ENCODE measurements at regions not wholly inside any gene's neighbourhood (a gene's known extent, or its start where the extent isn't known, plus 50 kb on each side); places are given as distances from the start of the nearest gene placed in this dataset.
"Not testable (repeated sequence)": the region's sequence is repeated elsewhere in the genome, so short reads cannot be mapped to it uniquely, and the experiment has no call there.

- no peaks in the 10 kb centered on the region for H3K9me3 ChIP-seq (ENCODE audit: control insufficient read depth, low read depth, low read length)
- peaks cover 2% of the 10 kb centered on the region for H3K4me1 ChIP-seq (ENCODE audit: control insufficient read depth, extremely low read depth, insufficient read depth, low read length)
- H2AFZ ChIP-seq (ENCODE audit: control insufficient read depth, low read length), result peak overlapping the region; percentile 88
- no peak for TF ChIP-seq EZH2 (IDR thresholded peaks at IDR 0.05; ENCODE audit: low read length)
- H3K4me3 ChIP-seq (ENCODE audit: control insufficient read depth in 2 of 3, extremely low read depth in 1 of 3, insufficient read depth in 2 of 3, low read depth in 1 of 3, low read length in 3 of 3), result peak overlapping the region; percentile 55 to 68 (median 57)
- H3K9me1 ChIP-seq (ENCODE audit: control insufficient read depth, extremely low read depth, insufficient read depth, low read length), result no peaks in the 10 kb centered on the region
- H3K27me3 ChIP-seq (ENCODE audit: control insufficient read depth, extremely low read depth, insufficient read depth, low read length), result no peaks in the 10 kb centered on the region
- H4K20me1 ChIP-seq (ENCODE audit: control insufficient read depth, extremely low read depth, insufficient read depth, low read length), result no peaks in the 10 kb centered on the region
- H3K4me2 ChIP-seq (ENCODE audit: control insufficient read depth, extremely low read depth, insufficient read depth, low read depth, low read length), result peak overlapping the region; percentile 83
- dilution Hi-C loops (cut with MboI; ENCODE audit: extremely low pct_ligation_motif_present, low sequenced_read_pairs), result no loop called here
- no peaks in the 10 kb centered on the region for H3K36me3 ChIP-seq (ENCODE audit: control insufficient read depth in 2 of 2, extremely low read depth in 1 of 2, insufficient read depth in 2 of 2, low read length in 2 of 2)
- FAIRE-seq, result no peak
- no peaks in the 10 kb centered on the region for H3K79me2 ChIP-seq (ENCODE audit: control insufficient read depth, insufficient read depth, low read length)
- no peak overlapping the region for H3K27ac ChIP-seq (ENCODE audit: control insufficient read depth, insufficient read depth, low read length)
- DNase-seq (ENCODE audit: low read depth, low spot score), result no peak
- H3K9ac ChIP-seq (ENCODE audit: control insufficient read depth, extremely low read depth, insufficient read depth, low read length), result peak overlapping the region; percentile 70
Measured at GRCh38 chr1:178038372-178038771, 55.5 kb upstream of the RASAL2 start.

GRCh38 chr1:178039891-178040290 is 54.0 kb upstream of the RASAL2 start:
- Histone ChIP-seq H3K79me2 (ENCODE audit: control insufficient read depth, insufficient read depth, low read length) (no peaks in the 10 kb centered on the region), H2AFZ (ENCODE audit: control insufficient read depth, low read length) (no peak overlapping the region), H3K36me3 (ENCODE audit: control insufficient read depth in 2 of 2, extremely low read depth in 1 of 2, insufficient read depth in 2 of 2, low read length in 2 of 2) (no peaks in the 10 kb centered on the region), H3K4me1 (ENCODE audit: control insufficient read depth, extremely low read depth, insufficient read depth, low read length) (peaks cover 2% of the 10 kb centered on the region), H3K9me1 (ENCODE audit: control insufficient read depth, extremely low read depth, insufficient read depth, low read length) (no peaks in the 10 kb centered on the region), H4K20me1 (ENCODE audit: control insufficient read depth, extremely low read depth, insufficient read depth, low read length) (no peaks in the 10 kb centered on the region), H3K27ac (ENCODE audit: control insufficient read depth, insufficient read depth, low read length) (no peak overlapping the region), H3K9me3 (ENCODE audit: control insufficient read depth, low read depth, low read length) (no peaks in the 10 kb centered on the region), H3K4me2 (ENCODE audit: control insufficient read depth, extremely low read depth, insufficient read depth, low read depth, low read length) (no peak overlapping the region), H3K27me3 (ENCODE audit: control insufficient read depth, extremely low read depth, insufficient read depth, low read length) (no peaks in the 10 kb centered on the region), H3K9ac (ENCODE audit: control insufficient read depth, extremely low read depth, insufficient read depth, low read length) (no peak overlapping the region), H3K4me3 (ENCODE audit: control insufficient read depth in 2 of 3, extremely low read depth in 1 of 3, insufficient read depth in 2 of 3, low read depth in 1 of 3, low read length in 3 of 3) (no peak overlapping the region)
- dilution Hi-C loops (cut with MboI; ENCODE audit: extremely low pct_ligation_motif_present, low sequenced_read_pairs), result no loop called here
- no peak for DNase-seq (ENCODE audit: low read depth, low spot score)
- FAIRE-seq, result no peak
- TF ChIP-seq EZH2 (IDR thresholded peaks at IDR 0.05; ENCODE audit: low read length) (no peak), CTCF (optimal IDR thresholded peaks at IDR 0.05 in 1 of 3, IDR thresholded peaks at IDR 0.05 in 1 of 3, conservative IDR thresholded peaks at IDR 0.05 in 1 of 3; ENCODE audit: extremely low read depth in 1 of 3, insufficient read depth in 2 of 3, low read length in 3 of 3) (no peak)

- H3K4me1 ChIP-seq (ENCODE audit: control insufficient read depth, extremely low read depth, insufficient read depth, low read length); dilution Hi-C loops (cut with MboI; ENCODE audit: extremely low pct_ligation_motif_present, low sequenced_read_pairs); H3K9me3 ChIP-seq (ENCODE audit: control insufficient read depth, low read depth, low read length); FAIRE-seq; H3K27ac ChIP-seq (ENCODE audit: control insufficient read depth, insufficient read depth, low read length); H3K36me3 ChIP-seq (ENCODE audit: control insufficient read depth in 2 of 2, extremely low read depth in 1 of 2, insufficient read depth in 2 of 2, low read length in 2 of 2); H3K79me2 ChIP-seq (ENCODE audit: control insufficient read depth, insufficient read depth, low read length); H3K27me3 ChIP-seq (ENCODE audit: control insufficient read depth, extremely low read depth, insufficient read depth, low read length); DNase-seq (ENCODE audit: low read depth, low spot score); H3K4me3 ChIP-seq (ENCODE audit: control insufficient read depth in 2 of 3, extremely low read depth in 1 of 3, insufficient read depth in 2 of 3, low read depth in 1 of 3, low read length in 3 of 3); H3K9me1 ChIP-seq (ENCODE audit: control insufficient read depth, extremely low read depth, insufficient read depth, low read length); H3K4me2 ChIP-seq (ENCODE audit: control insufficient read depth, extremely low read depth, insufficient read depth, low read depth, low read length); H3K9ac ChIP-seq (ENCODE audit: control insufficient read depth, extremely low read depth, insufficient read depth, low read length); H4K20me1 ChIP-seq (ENCODE audit: control insufficient read depth, extremely low read depth, insufficient read depth, low read length); H2AFZ ChIP-seq (ENCODE audit: control insufficient read depth, low read length): not testable (repeated sequence)
Measured at GRCh38 chr1:178043940-178044339, 50.0 kb upstream of the RASAL2 start.

All from keratinocyte (primary cell).